HepG2 (cell line): ENCODE measurements at regions not wholly inside any gene's neighbourhood (a gene's known extent, or its start where the extent isn't known, plus 50 kb on each side); places are given as distances from the start of the nearest gene placed in this dataset.

Experiments
- ATAC-seq: fragments of 200-7000 bp; cut with Tn5 transposase; 3 replicates; pipeline ENCODE4 v1.9.1; 2020; ENCODE audit warnings: mild to moderate bottlenecking, moderate library complexity
- BruUV-seq: library from RNA; stranded (reverse); fragments of 400-500 nt; replicated peaks from 2 replicates; lab custom pipeline; 2021; lab: Mats Ljungman, UMichigan
- CTCF ChIA-PET: fragments of 300-600 bp; formaldehyde crosslinking; extraction: SDS; loops from one replicate; lab custom pipeline; 2021; ENCODE audit warnings: low total read pairs, inconsistent platforms, low intra/inter-chr PET ratio; lab: Yijun Ruan, JAX
- POLR2A ChIA-PET: fragments of 350-600 bp; sonication (Branson Sonifier 250); formaldehyde crosslinking; loops from one replicate; lab custom pipeline; 2020; ENCODE audit warnings: antibody characterized with exemption, inconsistent platforms; lab: Yijun Ruan, JAX
- DNase-seq: peaks from one replicate; pipeline ENCODE4 v3.0.0-alpha.2; 2015; ENCODE audit warnings: low spot score
- FAIRE-seq: peaks from 3 replicates; lab custom pipeline; 2011; peaks lifted over from hg19 to GRCh38; lab: Jason Lieb, UNC
- H2AFZ ChIP-seq: one replicate; pipeline ENCODE4 v1.6.1; 2011; ENCODE audit warnings: low read length, inconsistent platforms
- H3K27ac ChIP-seq: fragments of 300-600 bp; 3 replicates; pipeline ENCODE4 v1.8.0; 2011; ENCODE audit warnings: mixed run types, mild to moderate bottlenecking, mixed read lengths, low read length, inconsistent platforms; ENCODE audit not compliant: insufficient read depth; ENCODE audit errors: extremely low read length
- H3K27me3 ChIP-seq, 2 experiments: fragments of 200-600 bp in 1 of 2; 2 replicates in 1 of 2; 3 replicates in 1 of 2; pipeline versions ENCODE4 v1.6.0 to v1.8.0; 2011; ENCODE audit warnings: low read length in 2 of 2, mild to moderate bottlenecking in 2 of 2, moderate library complexity in 2 of 2, inconsistent platforms in 1 of 2; ENCODE audit not compliant: insufficient read depth in 2 of 2, control insufficient read depth in 1 of 2
- H3K36me3 ChIP-seq, 2 experiments: fragments of 200-600 bp in 1 of 2; replicated peaks in 1 of 2; 2 replicates in 1 of 2; 3 replicates in 1 of 2; pipeline versions ENCODE4 v1.5.1 to v1.8.0; 2011; ENCODE audit warnings: low read length in 2 of 2, inconsistent platforms in 1 of 2; ENCODE audit not compliant: insufficient read depth in 2 of 2, control insufficient read depth in 1 of 2
- H3K4me1 ChIP-seq: 2 replicates; pipeline ENCODE4 v1.5.1; 2012; ENCODE audit warnings: low read length, inconsistent platforms; ENCODE audit not compliant: insufficient read depth
- H3K4me2 ChIP-seq: 2 replicates; pipeline ENCODE4 v1.6.0; 2011; ENCODE audit warnings: low read depth, low read length, inconsistent platforms
- H3K4me3 ChIP-seq, 3 experiments: fragments of 200-600 bp in 1 of 3; sonication (generic), shearing (Covaris generic) in 1 of 3; replicated peaks in 1 of 3; 2 replicates each; pipeline ENCODE4 v1.5.1; 2011 to 2016; ENCODE audit warnings: low read length in 3 of 3, inconsistent platforms in 2 of 3, low read depth in 2 of 3, mild to moderate bottlenecking in 2 of 3, control low read depth in 1 of 3, mixed read lengths in 1 of 3; ENCODE audit not compliant: insufficient read depth in 1 of 3
- H3K79me2 ChIP-seq: one replicate; pipeline ENCODE4 v1.6.1; 2011; ENCODE audit warnings: low read length, inconsistent platforms; ENCODE audit not compliant: insufficient read depth
- H3K9ac ChIP-seq: 2 replicates; pipeline ENCODE4 v1.6.0; 2011; ENCODE audit warnings: mild to moderate bottlenecking, low read depth, low read length, inconsistent platforms; ENCODE audit not compliant: insufficient read depth
- H3K9me3 ChIP-seq: 2 replicates; pipeline ENCODE4 v1.5.1; 2012; ENCODE audit warnings: mild to moderate bottlenecking, low read length
- H4K20me1 ChIP-seq: 2 replicates; pipeline ENCODE4 v1.6.0; 2011; ENCODE audit warnings: inconsistent platforms, mild to moderate bottlenecking, low read length, moderate library complexity; ENCODE audit not compliant: insufficient read depth
- ATF7 ChIP-seq, 2 experiments: fragments of 450-650 bp in 1 of 2; sonication (generic) in 1 of 2; formaldehyde crosslinking in 1 of 2; IDR thresholded peaks; 2 replicates each; pipeline versions ENCODE4 v1.4.0 to v1.6.1; 2016 to 2020; ENCODE audit warnings: antibody characterized with exemption in 1 of 2, mild to moderate bottlenecking in 1 of 2, missing genetic modification reagents in 1 of 2
- ISX ChIP-seq: sonication (generic); formaldehyde crosslinking; conservative IDR thresholded peaks from 2 replicates; pipeline ENCODE4 v1.5.0; 2020; ENCODE audit warnings: missing genetic modification reagents
- LRRFIP1 ChIP-seq: sonication (generic); formaldehyde crosslinking; conservative IDR thresholded peaks from 2 replicates; pipeline ENCODE4 v1.4.0; 2020; ENCODE audit warnings: missing genetic modification reagents
- MNT ChIP-seq: fragments of 450-650 bp; IDR thresholded peaks from 2 replicates; pipeline ENCODE4 v1.6.1; 2016
- POLR2AphosphoS2 ChIP-seq: IDR thresholded peaks from 2 replicates; pipeline ENCODE4 v1.6.1; 2011; ENCODE audit warnings: low read depth, low read length, improper control_type of control experiment
- RBAK ChIP-seq: sonication (generic); formaldehyde crosslinking; IDR thresholded peaks from 2 replicates; pipeline ENCODE4 v1.5.1; 2020; ENCODE audit warnings: mild to moderate bottlenecking, missing genetic modification reagents
- SNAPC5 ChIP-seq: sonication (generic); formaldehyde crosslinking; IDR thresholded peaks from 2 replicates; pipeline ENCODE4 v1.8.1; 2023; ENCODE audit warnings: mild to moderate bottlenecking, missing genetic modification reagents, borderline replicate concordance
- ZBTB10 ChIP-seq: sonication (generic); formaldehyde crosslinking; IDR thresholded peaks from 2 replicates; pipeline ENCODE4 v1.4.0; 2020; ENCODE audit warnings: missing genetic modification reagents, borderline replicate concordance
- ZNF569 ChIP-seq: sonication (generic); formaldehyde crosslinking; IDR thresholded peaks from 2 replicates; pipeline ENCODE4 v1.5.0; 2020; ENCODE audit warnings: mild to moderate bottlenecking, missing genetic modification reagents, moderate library complexity, borderline replicate concordance
- ZNF670 ChIP-seq: sonication (generic); formaldehyde crosslinking; IDR thresholded peaks from 2 replicates; pipeline ENCODE4 v1.8.0; 2022; ENCODE audit warnings: mild to moderate bottlenecking, missing genetic modification reagents, borderline replicate concordance
- ZNF724P ChIP-seq: sonication (generic); formaldehyde crosslinking; IDR thresholded peaks from 2 replicates; pipeline ENCODE4 v1.8.0; 2022; ENCODE audit warnings: missing genetic modification reagents, borderline replicate concordance
- WGBS: methylation state at CpG from one replicate; pipeline ENCODE4 v1.1.6; 2017; ENCODE audit warnings: low lambda C conversion rate; 5-methylcytosine and 5-hydroxymethylcytosine counted together
- in situ Hi-C: cut with HindIII; loops from 2 replicates; pipeline ENCODE4 v1.10.0; 2017; ENCODE audit warnings: low pct_unique_long_range_greater_than_20kb; ENCODE audit not compliant: extremely low pct_ligation_motif_present
- intact Hi-C: fragments of 100-400 bp; cut with micrococcal nuclease; formaldehyde crosslinking; loops from one replicate; pipeline ENCODE4 v1.10.0; 2022; ENCODE audit not compliant: unreplicated experiment

GRCh38 chr13:68048802-68049359, 818.7 kb upstream of the PCDH9 start:
- in situ Hi-C loops: no loop called here
- H3K9me3 ChIP-seq: no peaks in the 10 kb centered on the region
- intact Hi-C loops: no loop called here
- TF ChIP-seq ATF7 (IDR thresholded peaks at IDR 0.05) (no peak), ATF7 (CRISPR knock-in tag; IDR thresholded peaks at IDR 0.05) (no peak), RBAK (no peak), ISX (CRISPR knock-in tag) (no peak), ZNF569 (CRISPR knock-in tag) (no peak), MNT (no peak)
- TF ChIP-seq, all 625 proteins: peak for 0
- ChIA-PET POLR2A (no interaction called here), CTCF (no interaction called here)
- no peak overlapping the region for H3K9ac ChIP-seq
- H2AFZ ChIP-seq: no peak overlapping the region
- FAIRE-seq (no peak), ATAC-seq (no peak), DNase-seq (no peak)
- WGBS: 2% methylated on average over 3 of the region's 3 CpGs
- no peaks in the 10 kb centered on the region for H4K20me1 ChIP-seq
- no TSS peak for BruUV-seq
- no peaks in the 10 kb centered on the region for H3K79me2 ChIP-seq
- H3K27ac ChIP-seq: no peak overlapping the region
- H3K27me3 ChIP-seq: no peaks in the 10 kb centered on the region
- no peak overlapping the region for H3K4me3 ChIP-seq
- H3K36me3 ChIP-seq: no peaks in the 10 kb centered on the region
- no peak overlapping the region for H3K4me2 ChIP-seq
- no peaks in the 10 kb centered on the region for H3K4me1 ChIP-seq

- CTCF ChIA-PET: no interaction called here
- WGBS: 1% methylated on average over 3 of the region's 3 CpGs
- TF ChIP-seq ZBTB10 (CRISPR knock-in tag) (no peak), POLR2AphosphoS2 (no peak), ZNF670 (CRISPR knock-in tag) (no peak), LRRFIP1 (CRISPR knock-in tag) (no peak), ZNF724P (no peak), SNAPC5 (no peak)
Observed at GRCh38 chr13:68047889-68048288, 817.8 kb upstream of the PCDH9 start.

More at GRCh38 chr13:68047889-68048288, 817.8 kb upstream of the PCDH9 start:
- no peaks in the 10 kb centered on the region for H4K20me1 ChIP-seq
- ATAC-seq (no peak), FAIRE-seq (no peak), DNase-seq (no peak)
- no peaks in the 10 kb centered on the region for H3K27me3 ChIP-seq
- in situ Hi-C loops: no loop called here
- H3K4me1 ChIP-seq: no peaks in the 10 kb centered on the region
- H2AFZ ChIP-seq: no peak overlapping the region
- no peaks in the 10 kb centered on the region for H3K36me3 ChIP-seq
- H3K4me3 ChIP-seq: no peak overlapping the region
- no peaks in the 10 kb centered on the region for H3K79me2 ChIP-seq
- H3K4me2 ChIP-seq: no peak overlapping the region
- POLR2A ChIA-PET: no interaction called here
- H3K9me3 ChIP-seq: no peaks in the 10 kb centered on the region
- BruUV-seq: no TSS peak
- H3K27ac ChIP-seq: no peak overlapping the region
- H3K9ac ChIP-seq: no peak overlapping the region
- intact Hi-C loops: no loop called here
